NB4 (cell line): ENCODE measurements at regions not wholly inside any gene's neighbourhood (a gene's known extent, or its start where the extent isn't known, plus 50 kb on each side); places are given as distances from the start of the nearest gene placed in this dataset.

ENCODE experiments used
- CTCF ChIP-seq: IDR thresholded peaks from one replicate; pipeline ENCODE4 v1.5.1; 2012; ENCODE audit warnings: low read depth, low read length
- POLR2A ChIP-seq: IDR thresholded peaks from 2 replicates; pipeline ENCODE4 v1.6.1; 2011; ENCODE audit warnings: mild to moderate bottlenecking; ENCODE audit not compliant: insufficient read length; ENCODE audit errors: extremely low read depth
- TF ChIP-seq, protein P1 (sequence below): IDR thresholded peaks from 2 replicates; pipeline ENCODE4 v1.6.1; 2011; ENCODE audit warnings: low read depth, low read length

DNA sequence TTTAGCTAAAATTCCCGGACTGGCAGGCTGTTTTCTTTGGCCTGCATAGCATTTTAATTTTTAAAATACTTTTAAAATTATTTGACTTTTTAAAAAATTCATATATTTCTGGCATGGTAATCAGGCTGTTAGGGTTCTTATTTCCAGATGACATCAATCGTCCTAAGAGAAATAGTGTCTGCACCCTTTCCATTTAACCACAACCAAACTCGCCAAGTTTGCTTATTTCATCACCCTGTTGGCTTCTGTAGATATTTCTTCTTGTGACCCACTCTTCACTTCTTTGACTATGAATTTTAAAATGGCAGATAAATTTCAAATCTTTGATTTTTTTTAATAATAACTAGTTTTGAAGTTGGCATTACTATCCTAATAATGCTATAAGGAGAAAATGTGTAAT, 675.7 kb upstream of the FTMT start:
- TF ChIP-seq POLR2A (no peak), CTCF (no peak)
- TF ChIP-seq, protein P1, sequence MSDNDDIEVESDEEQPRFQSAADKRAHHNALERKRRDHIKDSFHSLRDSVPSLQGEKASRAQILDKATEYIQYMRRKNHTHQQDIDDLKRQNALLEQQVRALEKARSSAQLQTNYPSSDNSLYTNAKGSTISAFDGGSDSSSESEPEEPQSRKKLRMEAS: no peak
